Naive thymus-derived CD8-positive, alpha-beta T cell (primary cell): ENCODE measurements at regions not wholly inside any gene's neighbourhood (a gene's known extent, or its start where the extent isn't known, plus 50 kb on each side); places are given as distances from the start of the nearest gene placed in this dataset.

ENCODE experiments used
- ATAC-seq, 2 donors: fragments of 150-1000 bp; cut with Tn5 transposase in 1 of 2; sonication (Bioruptor Pico), chemical (Tn5 transposase) in 1 of 2; 1 replicate in 1 of 2; 2 replicates in 1 of 2; pipeline ENCODE4 v1.10.0; 2021; ENCODE audit warnings: mild to moderate bottlenecking in 2 of 2, moderate library complexity in 2 of 2
- POLR2A ChIA-PET: fragments of 350-600 bp; sonication (Branson Sonifier 250); formaldehyde crosslinking; loops from one replicate; lab custom pipeline; 2021; ENCODE audit warnings: antibody characterized with exemption; lab: Charles Lee
- DNase-seq, 10 donors: peaks; one replicate each; pipeline versions ENCODE4 v3.0.0 to v3.0.0-alpha.2; 2020 to 2022
- H3K27ac Mint-ChIP-seq, 10 donors: one replicate each; pipeline ENCODE4 v1.8.0; 2020 to 2022; ENCODE audit warnings: mild to moderate bottlenecking in 10 of 10, mixed read lengths in 10 of 10, moderate library complexity in 4 of 10, inconsistent platforms in 1 of 10
- H3K27me3 Mint-ChIP-seq, 5 donors: one replicate each; pipeline ENCODE4 v1.8.0; 2021 to 2022; ENCODE audit warnings: mixed read lengths in 5 of 5
- H3K36me3 Mint-ChIP-seq, 3 donors: one replicate each; pipeline ENCODE4 v1.8.0; 2020 to 2022; ENCODE audit warnings: mixed read lengths in 3 of 3, mild to moderate bottlenecking in 2 of 3, inconsistent platforms in 1 of 3
- H3K4me1 Mint-ChIP-seq, 4 donors: one replicate each; pipeline ENCODE4 v1.8.0; 2021 to 2022; ENCODE audit warnings: mixed read lengths in 4 of 4
- H3K4me3 Mint-ChIP-seq, 10 donors: one replicate each; pipeline ENCODE4 v1.8.0; 2020 to 2022; ENCODE audit warnings: mild to moderate bottlenecking in 10 of 10, mixed read lengths in 10 of 10, moderate library complexity in 6 of 10, inconsistent platforms in 1 of 10
- H3K9me3 Mint-ChIP-seq, 9 donors: one replicate each; pipeline ENCODE4 v1.8.0; 2020 to 2022; ENCODE audit warnings: mixed read lengths in 9 of 9, mild to moderate bottlenecking in 3 of 9, inconsistent platforms in 1 of 9, moderate library complexity in 1 of 9

- H3K9me3 Mint-ChIP-seq, result no peaks in the 10 kb centered on the region
- DNase-seq, result no peak
- H3K4me1 Mint-ChIP-seq, result no peaks in the 10 kb centered on the region
- POLR2A ChIA-PET, result no interaction called here
- no peak for ATAC-seq
- H3K36me3 Mint-ChIP-seq, result no peaks in the 10 kb centered on the region
- no peak overlapping the region for H3K4me3 Mint-ChIP-seq
- peaks cover 0 to 15% (median 10%) of the 10 kb centered on the region in 5 donors for H3K27me3 Mint-ChIP-seq
- H3K27ac Mint-ChIP-seq, result no peak overlapping the region
These were observed 101.0 kb upstream of the LINGO1 start for GRCh38 chr15:77733579-77734300.

DNA sequence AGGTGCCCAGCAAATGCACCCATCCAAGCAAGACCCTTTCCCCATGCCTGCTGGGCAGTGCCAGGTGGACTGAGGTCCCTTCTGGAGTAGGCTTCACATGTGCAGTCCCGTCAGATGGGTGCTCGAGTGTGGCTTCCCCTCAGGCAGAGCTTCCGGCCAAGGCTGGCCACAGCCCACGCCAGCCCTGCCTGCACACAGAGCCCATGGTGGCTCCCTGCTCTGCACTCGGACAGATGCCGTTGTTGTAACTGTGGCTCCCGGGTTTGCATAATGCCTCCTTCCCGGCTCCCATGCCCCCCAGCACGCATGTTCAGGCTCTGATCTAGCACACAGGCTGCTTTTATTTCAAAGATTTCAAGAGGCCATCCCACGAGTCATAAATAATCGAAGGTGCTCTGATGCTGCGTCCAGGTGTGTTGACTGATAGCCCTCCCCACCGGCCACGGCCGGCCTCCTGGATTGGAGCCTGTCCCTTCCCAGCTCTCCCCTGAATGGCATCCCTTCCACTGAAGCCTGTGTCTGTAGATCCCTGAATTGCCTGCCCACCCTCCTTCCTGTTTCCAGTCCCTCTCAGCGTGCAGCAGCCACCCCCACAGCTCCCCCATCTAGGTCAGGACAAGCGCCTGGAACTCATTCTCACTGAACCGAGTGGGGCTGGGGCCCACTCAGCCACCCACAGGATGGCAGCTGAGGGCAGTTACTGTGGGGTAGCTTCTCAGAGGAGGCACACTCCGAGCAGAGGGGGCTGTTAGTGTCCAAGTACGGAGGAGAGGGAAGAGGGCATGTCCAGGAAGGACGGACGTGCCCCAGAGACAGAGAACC, 100.0 kb upstream of the LINGO1 start:
- Mint-ChIP-seq H3K27ac (no peak overlapping the region), H3K4me3 (no peak overlapping the region), H3K36me3 (no peaks in the 10 kb centered on the region), H3K9me3 (no peaks in the 10 kb centered on the region), H3K27me3 (peaks cover 0 to 11% (median 3%) of the 10 kb centered on the region in 5 donors), H3K4me1 (no peaks in the 10 kb centered on the region)
- POLR2A ChIA-PET, result no interaction called here
- no peak for DNase-seq
- no peak for ATAC-seq

GRCh38 chr15:77731945-77732344, 99.2 kb upstream of the LINGO1 start:
- Mint-ChIP-seq H3K27ac (no peak overlapping the region), H3K9me3 (no peaks in the 10 kb centered on the region), H3K36me3 (no peaks in the 10 kb centered on the region), H3K4me1 (no peaks in the 10 kb centered on the region), H3K27me3 (peaks cover 0 to 7% (median 1%) of the 10 kb centered on the region in 5 donors), H3K4me3 (no peak overlapping the region)
- POLR2A ChIA-PET, result no interaction called here
- DNase-seq, result no peak
- no peak for ATAC-seq

GRCh38 chr15:77731067-77731466, 98.4 kb upstream of the LINGO1 start:
- POLR2A ChIA-PET, result interaction anchor here (0.5 kb wide), 1 partner anchor 201 kb away, joined by 6 read pairs; no protein-coding TSS in a partner anchor
- H3K27ac Mint-ChIP-seq, result no peak overlapping the region
- DNase-seq (no peak), ATAC-seq (no peak)
- no peaks in the 10 kb centered on the region for H3K36me3 Mint-ChIP-seq
- H3K9me3 Mint-ChIP-seq, result no peaks in the 10 kb centered on the region
- no peaks in the 10 kb centered on the region for H3K4me1 Mint-ChIP-seq
- H3K27me3 Mint-ChIP-seq, result peaks cover 0 to 7% (median 1%) of the 10 kb centered on the region in 5 donors
- no peak overlapping the region for H3K4me3 Mint-ChIP-seq

DNA sequence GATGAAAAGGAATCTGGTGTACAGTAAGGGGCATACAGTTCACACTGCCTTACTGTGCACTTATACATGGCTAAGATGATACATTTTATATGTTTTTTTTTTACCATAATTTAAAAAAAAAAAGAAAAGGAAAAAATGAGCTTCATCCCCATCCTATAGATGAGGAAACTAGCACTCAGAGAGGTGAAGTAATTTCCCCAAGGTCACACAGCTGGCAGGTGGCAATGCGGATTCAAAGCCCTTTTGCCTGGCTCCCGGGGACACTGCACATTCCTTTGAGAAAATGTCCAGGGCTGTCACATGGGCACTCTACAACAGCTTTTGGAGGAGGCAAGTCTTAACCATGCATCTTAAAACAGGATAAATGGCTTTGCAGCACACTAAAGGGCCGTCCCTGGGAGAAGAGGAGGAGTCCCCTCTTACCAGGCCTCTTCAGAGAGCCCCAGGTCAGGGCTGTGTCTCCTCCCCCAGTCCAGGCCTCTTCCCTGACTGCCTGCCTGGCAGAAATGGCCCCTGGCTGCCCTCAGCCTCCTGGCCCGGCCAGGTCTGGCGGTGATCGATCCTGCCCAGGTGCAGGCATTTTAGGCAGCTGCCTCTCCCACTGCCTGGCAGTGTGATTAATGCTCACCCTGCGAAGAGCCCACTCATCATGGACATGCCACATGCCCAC, 95.1 kb upstream of the LINGO1 start:
- DNase-seq (no peak), ATAC-seq (no peak)
- no peaks in the 10 kb centered on the region for H3K9me3 Mint-ChIP-seq
- no peaks in the 10 kb centered on the region for H3K36me3 Mint-ChIP-seq
- peaks cover 0 to 8% (median 0%) of the 10 kb centered on the region in 5 donors for H3K27me3 Mint-ChIP-seq
- no peaks in the 10 kb centered on the region for H3K4me1 Mint-ChIP-seq
- no peak overlapping the region for H3K27ac Mint-ChIP-seq
- H3K4me3 Mint-ChIP-seq, result no peak overlapping the region
- POLR2A ChIA-PET, result no interaction called here

GRCh38 chr15:77724715-77725114, 92.0 kb upstream of the LINGO1 start:
- H3K27ac Mint-ChIP-seq, result no peak overlapping the region
- ATAC-seq, result no peak
- DNase-seq, result no peak
- H3K4me1 Mint-ChIP-seq, result no peaks in the 10 kb centered on the region
- H3K9me3 Mint-ChIP-seq, result no peaks in the 10 kb centered on the region
- H3K4me3 Mint-ChIP-seq, result no peak overlapping the region
- no peaks in the 10 kb centered on the region for H3K36me3 Mint-ChIP-seq
- POLR2A ChIA-PET, result no interaction called here
- H3K27me3 Mint-ChIP-seq, result peaks cover 0 to 12% (median 4%) of the 10 kb centered on the region in 5 donors

GRCh38 chr15:77723756-77724155, 91.0 kb upstream of the LINGO1 start:
- no peak overlapping the region for H3K27ac Mint-ChIP-seq
- H3K4me3 Mint-ChIP-seq, result no peak overlapping the region
- no peaks in the 10 kb centered on the region for H3K9me3 Mint-ChIP-seq
- H3K4me1 Mint-ChIP-seq, result no peaks in the 10 kb centered on the region
- DNase-seq (no peak), ATAC-seq (no peak)
- H3K36me3 Mint-ChIP-seq, result no peaks in the 10 kb centered on the region
- POLR2A ChIA-PET, result no interaction called here
- H3K27me3 Mint-ChIP-seq, result peaks cover 0 to 12% (median 5%) of the 10 kb centered on the region in 5 donors

- peaks cover 0 to 12% (median 5%) of the 10 kb centered on the region in 5 donors for H3K27me3 Mint-ChIP-seq
- H3K4me1 Mint-ChIP-seq, result no peaks in the 10 kb centered on the region
- ATAC-seq (no peak), DNase-seq (no peak)
- H3K36me3 Mint-ChIP-seq, result no peaks in the 10 kb centered on the region
- no peak overlapping the region for H3K27ac Mint-ChIP-seq
- POLR2A ChIA-PET, result no interaction called here
- H3K4me3 Mint-ChIP-seq, result no peak overlapping the region
- H3K9me3 Mint-ChIP-seq, result no peaks in the 10 kb centered on the region
These were observed 90.2 kb upstream of the LINGO1 start for GRCh38 chr15:77722759-77723460.

DNA sequence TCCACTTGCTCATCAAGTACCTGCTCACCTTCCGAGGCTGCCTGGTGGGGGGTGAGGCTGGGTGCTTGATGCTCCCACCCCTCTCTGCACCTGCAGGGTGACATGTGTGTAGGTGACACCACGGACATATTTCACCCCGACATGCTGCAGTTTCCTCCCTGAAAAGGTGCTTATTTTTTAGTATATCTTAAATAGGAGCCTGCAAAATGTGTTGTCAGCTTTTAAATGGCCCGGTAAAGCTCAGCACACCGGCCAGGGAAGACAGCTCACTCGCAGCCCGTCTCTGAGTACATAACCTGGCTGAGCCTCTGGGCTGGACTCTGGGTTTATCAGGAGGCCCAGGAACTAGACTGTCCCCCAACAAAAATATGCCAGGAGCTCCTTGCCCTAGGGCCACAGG, 89.3 kb upstream of the LINGO1 start:
- ATAC-seq, result no peak
- POLR2A ChIA-PET, result no interaction called here
- Mint-ChIP-seq H3K4me3 (no peak overlapping the region), H3K9me3 (no peaks in the 10 kb centered on the region), H3K27me3 (peaks cover 0 to 12% (median 5%) of the 10 kb centered on the region in 5 donors), H3K27ac (no peak overlapping the region), H3K36me3 (no peaks in the 10 kb centered on the region), H3K4me1 (peaks cover 0 to 2% (median 0%) of the 10 kb centered on the region in 4 donors)
- DNase-seq, result no peak

- H3K4me3 Mint-ChIP-seq, result no peak overlapping the region
- peaks cover 0 to 7% (median 2%) of the 10 kb centered on the region in 4 donors for H3K4me1 Mint-ChIP-seq
- no peaks in the 10 kb centered on the region for H3K36me3 Mint-ChIP-seq
- POLR2A ChIA-PET, result no interaction called here
- no peak for DNase-seq
- peaks cover 5 to 22% (median 15%) of the 10 kb centered on the region in 5 donors for H3K27me3 Mint-ChIP-seq
- H3K27ac Mint-ChIP-seq, result no peak overlapping the region
- no peak for ATAC-seq
- no peaks in the 10 kb centered on the region for H3K9me3 Mint-ChIP-seq
These were observed 87.9 kb upstream of the LINGO1 start for GRCh38 chr15:77720655-77721054.

DNA sequence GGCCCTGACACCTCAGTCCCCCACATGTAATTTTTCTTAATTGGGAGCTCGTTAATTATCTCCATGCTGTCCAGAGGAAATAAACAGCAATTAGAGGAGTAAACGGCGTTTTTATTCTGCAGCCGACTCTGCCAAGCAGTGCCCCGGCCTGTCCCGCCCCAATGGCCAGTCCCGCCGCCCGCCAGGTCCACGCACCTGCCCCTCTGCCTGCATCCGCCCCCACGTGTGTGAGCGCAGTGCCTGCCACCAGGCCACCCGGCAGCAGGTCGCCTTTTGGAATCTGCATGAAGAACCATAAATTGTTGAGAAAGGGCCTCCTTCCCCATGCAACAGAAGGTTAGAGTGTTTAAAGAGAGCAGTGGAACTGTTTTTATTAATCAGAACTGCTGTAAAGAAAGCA, 87.5 kb upstream of the LINGO1 start:
- no peak for DNase-seq
- Mint-ChIP-seq H3K4me1 (peaks cover 0 to 7% (median 2%) of the 10 kb centered on the region in 4 donors), H3K36me3 (no peaks in the 10 kb centered on the region), H3K9me3 (no peaks in the 10 kb centered on the region), H3K27me3 (peaks cover 5 to 27% (median 18%) of the 10 kb centered on the region in 5 donors), H3K27ac (no peak overlapping the region), H3K4me3 (no peak overlapping the region)
- POLR2A ChIA-PET, result no interaction called here
- ATAC-seq, result no peak

DNA sequence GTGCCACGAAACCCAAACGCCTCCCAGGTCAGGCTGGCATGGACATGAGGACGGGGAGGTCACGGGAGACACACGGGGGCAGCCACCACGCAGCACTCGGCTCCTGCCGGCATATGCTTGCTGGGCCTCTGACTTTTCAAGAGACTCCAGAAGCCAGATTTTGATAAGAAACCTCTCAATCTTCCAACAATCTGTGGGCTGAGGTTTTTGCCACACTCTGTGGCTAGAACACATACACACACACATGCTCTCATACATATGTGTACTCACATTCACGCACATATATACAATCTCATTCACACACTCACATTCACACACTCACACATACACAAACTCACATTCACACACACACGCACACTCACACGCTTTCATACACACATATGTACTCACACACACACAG, 86.7 kb upstream of the LINGO1 start:
- DNase-seq, result no peak
- no peak for ATAC-seq
- peaks cover 8 to 33% (median 25%) of the 10 kb centered on the region in 5 donors for H3K27me3 Mint-ChIP-seq
- peaks cover 0 to 7% (median 2%) of the 10 kb centered on the region in 4 donors for H3K4me1 Mint-ChIP-seq
- H3K4me3 Mint-ChIP-seq, result no peak overlapping the region
- POLR2A ChIA-PET, result no interaction called here
- no peaks in the 10 kb centered on the region for H3K9me3 Mint-ChIP-seq
- no peaks in the 10 kb centered on the region for H3K36me3 Mint-ChIP-seq
- no peak overlapping the region for H3K27ac Mint-ChIP-seq
